ENCODE measurements at regions not wholly inside any gene's neighbourhood (a gene's known extent, or its start where the extent isn't known, plus 50 kb on each side); places are given as distances from the start of the nearest gene placed in this dataset.

GRCh38 chr10:132471125-132471451 lies 66.5 kb upstream of the INPP5A start:
- FAIRE-seq (no peak), DNase-seq (ENCODE audit: low read depth) (no peak)
- Histone ChIP-seq H3K4me3 (ENCODE audit: low read depth, low read length) (no peak overlapping the region), H3K27me3 (ENCODE audit: control insufficient read depth, insufficient read depth, low read length) (no peaks in the 10 kb centered on the region), H3K36me3 (ENCODE audit: control insufficient read depth, insufficient read depth, low read length) (no peaks in the 10 kb centered on the region)
- no peak for TF ChIP-seq CTCF (IDR thresholded peaks at IDR 0.05; ENCODE audit: insufficient read depth, low read length, severe bottlenecking)

- no peak for DNase-seq (ENCODE audit: low read depth)
- H3K27me3 ChIP-seq (ENCODE audit: control insufficient read depth, insufficient read depth, low read length): no peaks in the 10 kb centered on the region
- H3K4me3 ChIP-seq (ENCODE audit: low read depth, low read length): no peak overlapping the region
- no peak for TF ChIP-seq CTCF (IDR thresholded peaks at IDR 0.05; ENCODE audit: insufficient read depth, low read length, severe bottlenecking)
- H3K36me3 ChIP-seq (ENCODE audit: control insufficient read depth, insufficient read depth, low read length): no peaks in the 10 kb centered on the region
- no peak for FAIRE-seq
Observed at GRCh38 chr10:132471484-132471883, 66.1 kb upstream of the INPP5A start.

GRCh38 chr10:132475086-132475485 lies 62.5 kb upstream of the INPP5A start:
- FAIRE-seq: no peak
- TF ChIP-seq CTCF (IDR thresholded peaks at IDR 0.05; ENCODE audit: insufficient read depth, low read length, severe bottlenecking): no peak
- Histone ChIP-seq H3K4me3 (ENCODE audit: low read depth, low read length) (no peak overlapping the region), H3K27me3 (ENCODE audit: control insufficient read depth, insufficient read depth, low read length) (no peaks in the 10 kb centered on the region), H3K36me3 (ENCODE audit: control insufficient read depth, insufficient read depth, low read length) (no peaks in the 10 kb centered on the region)
- no peak for DNase-seq (ENCODE audit: low read depth)

GRCh38 chr10:132476146-132477065 lies 61.2 kb upstream of the INPP5A start:
- Histone ChIP-seq H3K36me3 (ENCODE audit: control insufficient read depth, insufficient read depth, low read length) (no peaks in the 10 kb centered on the region), H3K4me3 (ENCODE audit: low read depth, low read length) (no peak overlapping the region), H3K27me3 (ENCODE audit: control insufficient read depth, insufficient read depth, low read length) (no peaks in the 10 kb centered on the region)
- FAIRE-seq (no peak), DNase-seq (ENCODE audit: low read depth) (no peak)
- no peak for TF ChIP-seq CTCF (IDR thresholded peaks at IDR 0.05; ENCODE audit: insufficient read depth, low read length, severe bottlenecking)

GRCh38 chr10:132477066-132477397 lies 60.6 kb upstream of the INPP5A start:
- TF ChIP-seq CTCF (IDR thresholded peaks at IDR 0.05; ENCODE audit: insufficient read depth, low read length, severe bottlenecking): no peak
- DNase-seq (ENCODE audit: low read depth) (no peak), FAIRE-seq (no peak)
- no peaks in the 10 kb centered on the region for H3K27me3 ChIP-seq (ENCODE audit: control insufficient read depth, insufficient read depth, low read length)
- H3K36me3 ChIP-seq (ENCODE audit: control insufficient read depth, insufficient read depth, low read length): no peaks in the 10 kb centered on the region
- H3K4me3 ChIP-seq (ENCODE audit: low read depth, low read length): no peak overlapping the region
